WERI-Rb-1 (cell line): ENCODE measurements at regions not wholly inside any gene's neighbourhood (a gene's known extent, or its start where the extent isn't known, plus 50 kb on each side); places are given as distances from the start of the nearest gene placed in this dataset.

ENCODE experiments used
- DNase-seq: peaks from one replicate; pipeline ENCODE4 v3.0.0-alpha.2; 2020
- H3K27ac ChIP-seq: fragments of 250-450 bp; sonication (Bioruptor Pico); 2 replicates; pipeline ENCODE4 v1.5.1; 2020; ENCODE audit warnings: mild to moderate bottlenecking, moderate library complexity
- H3K27me3 ChIP-seq: fragments of 250-450 bp; sonication (Bioruptor Pico); 2 replicates; pipeline ENCODE4 v1.5.1; 2021; ENCODE audit warnings: mild to moderate bottlenecking, low read depth, moderate library complexity; ENCODE audit not compliant: insufficient read depth, severe bottlenecking
- H3K36me3 ChIP-seq: fragments of 250-450 bp; sonication (Bioruptor Pico); 2 replicates; pipeline ENCODE4 v1.5.1; 2020; ENCODE audit warnings: mild to moderate bottlenecking, moderate library complexity
- H3K4me3 ChIP-seq: 2 replicates; pipeline ENCODE4 v1.5.1; 2011; ENCODE audit warnings: low read depth, mild to moderate bottlenecking, control low read depth, low read length
- H3K9me3 ChIP-seq: fragments of 250-450 bp; sonication (Bioruptor Pico); 2 replicates; pipeline ENCODE4 v1.5.1; 2021; ENCODE audit warnings: mild to moderate bottlenecking, moderate library complexity; ENCODE audit not compliant: severe bottlenecking
- CTCF ChIP-seq: IDR thresholded peaks from 2 replicates; pipeline ENCODE4 v1.5.1; 2011; ENCODE audit warnings: low read depth, mild to moderate bottlenecking, control low read depth, inconsistent platforms, low read length

- Histone ChIP-seq H3K4me3 (no peak overlapping the region), H3K36me3 (no peaks in the 10 kb centered on the region), H3K27me3 (no peaks in the 10 kb centered on the region), H3K27ac (no peak overlapping the region), H3K9me3 (no peaks in the 10 kb centered on the region)
- DNase-seq = no peak
- TF ChIP-seq CTCF = no peak
Observed at GRCh38 chr10:8378198-8378983, 323.9 kb downstream of the GATA3 start.

- H3K27me3 ChIP-seq = no peaks in the 10 kb centered on the region
- TF ChIP-seq CTCF = no peak
- H3K36me3 ChIP-seq = no peaks in the 10 kb centered on the region
- H3K27ac ChIP-seq = no peak overlapping the region
- no peak overlapping the region for H3K4me3 ChIP-seq
- no peaks in the 10 kb centered on the region for H3K9me3 ChIP-seq
- no peak for DNase-seq
Observed at GRCh38 chr10:8379906-8380832, 325.7 kb downstream of the GATA3 start.

- no peak for TF ChIP-seq CTCF
- Histone ChIP-seq H3K36me3 (no peaks in the 10 kb centered on the region), H3K4me3 (no peak overlapping the region), H3K27ac (no peak overlapping the region), H3K27me3 (no peaks in the 10 kb centered on the region), H3K9me3 (no peaks in the 10 kb centered on the region)
- DNase-seq = no peak
Observed at GRCh38 chr10:8380833-8381496, 326.5 kb downstream of the GATA3 start.

DNA sequence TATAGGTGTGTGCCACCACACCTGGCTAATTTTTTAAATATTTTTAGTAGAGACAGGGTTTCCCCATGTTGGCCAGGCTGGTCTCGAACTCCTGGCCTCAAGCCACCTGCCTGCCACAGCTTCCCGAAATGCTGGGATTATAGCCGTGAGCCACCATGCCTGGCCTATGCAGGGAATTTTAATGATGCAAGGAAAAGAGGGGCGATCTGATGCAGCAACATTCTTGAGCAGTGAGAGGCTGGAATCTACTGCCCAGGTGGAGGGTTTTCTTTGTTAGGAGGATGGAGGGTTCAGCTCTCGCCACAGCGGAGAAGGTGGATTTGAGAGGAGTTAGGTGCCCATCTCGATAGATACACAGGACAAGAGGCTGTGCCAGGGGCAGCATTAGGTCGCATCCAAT is 332.3 kb downstream of the GATA3 start:
- no peak overlapping the region for H3K27ac ChIP-seq
- no peaks in the 10 kb centered on the region for H3K27me3 ChIP-seq
- H3K36me3 ChIP-seq = no peaks in the 10 kb centered on the region
- no peak overlapping the region for H3K4me3 ChIP-seq
- no peaks in the 10 kb centered on the region for H3K9me3 ChIP-seq
- DNase-seq = no peak
- TF ChIP-seq CTCF = no peak

DNA sequence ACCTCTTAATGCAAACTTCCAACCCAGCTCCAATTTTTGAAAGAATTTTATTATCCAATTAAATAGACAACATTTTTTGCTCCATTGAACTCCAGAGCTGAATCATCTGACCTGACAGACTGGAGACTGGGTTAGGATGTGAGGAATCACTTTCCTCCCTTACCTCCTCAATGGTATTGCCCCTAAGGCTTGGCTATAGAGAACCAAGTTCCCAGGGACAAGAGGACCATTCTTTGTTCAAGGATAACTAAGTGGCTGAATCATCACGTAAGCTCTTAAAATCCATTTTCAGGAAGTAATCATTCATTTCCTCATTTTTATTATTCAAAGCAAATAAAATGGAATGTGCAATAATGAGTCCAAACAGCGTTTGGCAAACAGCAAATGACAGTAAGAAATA is 335.1 kb downstream of the GATA3 start:
- DNase-seq = no peak
- Histone ChIP-seq H3K4me3 (no peak overlapping the region), H3K27me3 (no peaks in the 10 kb centered on the region), H3K27ac (no peak overlapping the region), H3K9me3 (no peaks in the 10 kb centered on the region), H3K36me3 (no peaks in the 10 kb centered on the region)
- TF ChIP-seq CTCF = no peak
